ENCODE measurements at regions not wholly inside any gene's neighbourhood (a gene's known extent, or its start where the extent isn't known, plus 50 kb on each side); places are given as distances from the start of the nearest gene placed in this dataset.

- Histone ChIP-seq H3K4me3 (no peak overlapping the region), H3K36me3 (no peaks in the 10 kb centered on the region)
- DNase-seq (ENCODE audit: low read depth in 1 of 2, low spot score in 2 of 2) = no peak
Observed at GRCh38 chr5:175133185-175133584, 310.8 kb downstream of the DRD1 start.

DNA sequence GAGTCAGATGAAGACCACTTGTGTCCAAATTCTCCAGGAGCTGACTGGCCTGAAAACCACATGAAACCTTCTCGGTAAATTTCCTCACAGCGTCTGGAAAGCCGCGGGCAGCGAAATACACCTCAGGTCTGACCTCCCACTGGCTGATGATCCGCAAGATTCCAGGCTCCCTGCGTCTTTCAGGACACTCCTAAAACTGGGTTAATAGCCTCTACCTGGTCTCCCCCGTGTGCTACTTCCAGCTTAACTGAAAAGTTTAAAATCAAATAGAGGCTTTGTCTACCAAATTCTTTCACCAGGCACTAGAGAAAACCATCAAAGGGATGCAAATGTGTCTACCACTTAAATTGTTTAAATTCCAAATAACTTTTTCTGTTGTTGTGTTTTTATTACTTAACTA is 312.6 kb downstream of the DRD1 start:
- no peak for DNase-seq (ENCODE audit: low read depth in 1 of 2, low spot score in 2 of 2)
- Histone ChIP-seq H3K4me3 (no peak overlapping the region), H3K27ac (no peak overlapping the region), H3K9me3 (replicated peaks) (peaks cover 5% of the 10 kb centered on the region), H3K4me1 (replicated peaks) (no peaks in the 10 kb centered on the region), H3K36me3 (no peaks in the 10 kb centered on the region), H3K27me3 (replicated peaks) (no peaks in the 10 kb centered on the region)

More at GRCh38 chr5:175133185-175133584, 310.8 kb downstream of the DRD1 start:
- Histone ChIP-seq H3K27ac (no peak overlapping the region), H3K9me3 (replicated peaks) (peaks cover 5% of the 10 kb centered on the region), H3K4me1 (replicated peaks) (no peaks in the 10 kb centered on the region), H3K27me3 (replicated peaks) (no peaks in the 10 kb centered on the region)

DNA sequence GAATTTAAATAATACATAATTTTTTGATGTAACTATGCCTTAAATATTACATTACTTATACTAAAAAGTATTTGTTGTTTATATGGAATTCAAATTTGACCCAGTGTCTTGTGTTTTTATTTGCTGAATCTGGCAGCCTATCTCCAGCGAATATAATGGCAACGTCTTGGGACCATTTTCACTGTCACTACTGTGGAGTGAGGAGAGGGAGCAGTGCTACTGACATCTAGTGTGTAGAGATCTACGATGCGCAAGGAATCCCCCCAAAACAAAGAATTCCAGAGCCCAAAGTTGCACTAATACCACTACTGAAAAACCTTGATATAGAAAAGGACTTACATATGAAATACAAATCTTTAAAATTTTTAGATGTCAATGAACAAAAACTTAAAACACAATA is 314.4 kb downstream of the DRD1 start:
- H3K4me3 ChIP-seq = no peak overlapping the region
- H3K9me3 ChIP-seq (replicated peaks) = peaks cover 4% of the 10 kb centered on the region; the same call in 1 of the 2 replicates
- H3K36me3 ChIP-seq = no peaks in the 10 kb centered on the region
- no peak overlapping the region for H3K27ac ChIP-seq
- no peak for DNase-seq (ENCODE audit: low read depth in 1 of 2, low spot score in 2 of 2)
- no peaks in the 10 kb centered on the region for H3K4me1 ChIP-seq (replicated peaks)
- H3K27me3 ChIP-seq (replicated peaks) = no peaks in the 10 kb centered on the region

DNA sequence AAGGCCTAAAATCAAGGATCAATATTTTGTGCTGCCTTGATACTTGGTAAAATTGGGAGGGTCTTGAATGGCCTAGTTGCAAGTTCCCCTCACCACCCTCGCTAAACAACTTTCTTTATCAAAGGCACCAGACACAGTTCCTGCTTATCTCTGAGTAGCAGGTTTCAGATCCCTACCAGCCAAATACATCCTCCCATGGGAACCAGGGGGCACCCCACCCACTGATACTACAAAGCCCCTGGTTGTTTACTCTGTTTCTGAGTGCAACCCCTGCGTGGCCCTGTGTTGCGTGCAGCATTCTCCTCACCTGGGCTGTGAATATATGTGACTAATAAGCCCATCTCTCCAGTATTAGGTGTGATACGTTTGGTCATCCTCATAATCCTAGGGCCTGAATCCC is 314.9 kb downstream of the DRD1 start:
- no peaks in the 10 kb centered on the region for H3K4me1 ChIP-seq (replicated peaks)
- no peak for DNase-seq (ENCODE audit: low read depth in 1 of 2, low spot score in 2 of 2)
- no peaks in the 10 kb centered on the region for H3K27me3 ChIP-seq (replicated peaks)
- no peak overlapping the region for H3K4me3 ChIP-seq
- peaks cover 6% of the 10 kb centered on the region; the same call in 1 of the 2 replicates for H3K9me3 ChIP-seq (replicated peaks)
- H3K27ac ChIP-seq = no peak overlapping the region
- no peaks in the 10 kb centered on the region for H3K36me3 ChIP-seq

DNA sequence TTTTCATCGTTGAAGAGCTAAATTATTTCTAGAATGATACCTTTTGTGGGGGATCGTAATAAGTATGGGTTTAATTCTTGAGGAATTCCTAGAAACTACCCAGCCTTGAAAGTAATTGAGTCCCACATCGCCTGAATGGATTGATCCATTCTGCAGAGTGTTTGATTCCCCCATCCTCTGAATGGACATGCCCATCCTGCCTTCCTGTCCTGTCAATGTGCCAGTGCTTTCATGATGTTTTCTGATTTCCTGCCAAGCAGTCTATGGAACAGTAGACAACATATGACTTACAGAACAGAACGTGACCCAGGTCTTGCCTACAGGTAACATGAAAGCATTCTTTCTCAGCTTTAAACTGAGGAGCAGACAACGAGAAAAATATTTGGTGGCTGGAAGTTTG is 319.2 kb downstream of the DRD1 start:
- no peak for DNase-seq (ENCODE audit: low read depth in 1 of 2, low spot score in 2 of 2)

GRCh38 chr5:175124251-175124813 is 319.6 kb downstream of the DRD1 start:
- Histone ChIP-seq H3K4me1 (replicated peaks) (no peaks in the 10 kb centered on the region), H3K9me3 (replicated peaks) (peaks cover 13% of the 10 kb centered on the region; the same call in 1 of the 2 replicates), H3K4me3 (no peak overlapping the region), H3K27ac (no peak overlapping the region), H3K27me3 (replicated peaks) (no peaks in the 10 kb centered on the region), H3K36me3 (no peaks in the 10 kb centered on the region)
- DNase-seq (ENCODE audit: low read depth in 1 of 2, low spot score in 2 of 2) = no peak

More for the DNA sequence above, 319.2 kb downstream of the DRD1 start:
- no peaks in the 10 kb centered on the region for H3K36me3 ChIP-seq
- H3K27ac ChIP-seq = no peak overlapping the region
- no peak overlapping the region for H3K4me3 ChIP-seq
- H3K4me1 ChIP-seq (replicated peaks) = no peaks in the 10 kb centered on the region
- H3K9me3 ChIP-seq (replicated peaks) = peaks cover 13% of the 10 kb centered on the region; the same call in 1 of the 2 replicates
- H3K27me3 ChIP-seq (replicated peaks) = no peaks in the 10 kb centered on the region

- H3K27me3 ChIP-seq (replicated peaks) = no peaks in the 10 kb centered on the region
- H3K4me1 ChIP-seq (replicated peaks) = no peaks in the 10 kb centered on the region
- no peak for DNase-seq (ENCODE audit: low read depth in 1 of 2, low spot score in 2 of 2)
- H3K9me3 ChIP-seq (replicated peaks) = peaks cover 13% of the 10 kb centered on the region; the same call in 1 of the 2 replicates
- H3K27ac ChIP-seq = no peak overlapping the region
- no peaks in the 10 kb centered on the region for H3K36me3 ChIP-seq
- no peak overlapping the region for H3K4me3 ChIP-seq
Observed at GRCh38 chr5:175123542-175123941, 320.4 kb downstream of the DRD1 start.

GRCh38 chr5:175121457-175121856 is 322.5 kb downstream of the DRD1 start:
- Histone ChIP-seq H3K27ac (no peak overlapping the region), H3K4me3 (no peak overlapping the region), H3K9me3 (replicated peaks) (peaks cover 13% of the 10 kb centered on the region; the same call in 1 of the 2 replicates), H3K4me1 (replicated peaks) (no peaks in the 10 kb centered on the region), H3K27me3 (replicated peaks) (no peaks in the 10 kb centered on the region), H3K36me3 (no peaks in the 10 kb centered on the region)
- no peak for DNase-seq (ENCODE audit: low read depth in 1 of 2, low spot score in 2 of 2)

DNA sequence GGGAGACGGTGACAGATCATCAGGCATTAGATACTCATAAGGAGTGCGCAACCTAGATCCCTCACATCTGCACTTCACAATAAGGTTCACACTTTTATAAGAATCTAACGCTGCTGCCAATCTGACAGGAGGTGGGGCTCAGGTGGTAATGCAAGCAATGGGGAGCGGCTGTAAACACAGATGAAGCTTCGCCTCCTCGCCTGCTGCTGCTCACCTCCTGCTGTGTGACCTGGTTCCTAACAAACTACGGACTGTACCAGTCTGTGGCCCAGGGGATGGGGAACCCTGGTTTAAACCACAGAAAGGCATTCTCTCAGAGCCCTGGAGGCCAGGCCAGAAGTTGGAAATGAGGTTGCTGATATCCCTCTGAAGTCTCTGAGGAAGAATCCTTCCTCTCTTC is 323.6 kb downstream of the DRD1 start:
- Histone ChIP-seq H3K4me1 (replicated peaks) (no peaks in the 10 kb centered on the region), H3K9me3 (replicated peaks) (peaks cover 13% of the 10 kb centered on the region; the same call in 1 of the 2 replicates), H3K4me3 (no peak overlapping the region), H3K27ac (no peak overlapping the region), H3K27me3 (replicated peaks) (no peaks in the 10 kb centered on the region), H3K36me3 (no peaks in the 10 kb centered on the region)
- no peak for DNase-seq (ENCODE audit: low read depth in 1 of 2, low spot score in 2 of 2)

GRCh38 chr5:175118700-175119309 is 325.2 kb downstream of the DRD1 start:
- Histone ChIP-seq H3K9me3 (replicated peaks) (0 out of 2 replicates have a peak, but pooled peaks cover 7% of the 10 kb centered on the region), H3K4me3 (no peak overlapping the region), H3K27me3 (replicated peaks) (no peaks in the 10 kb centered on the region), H3K27ac (no peak overlapping the region), H3K36me3 (no peaks in the 10 kb centered on the region), H3K4me1 (replicated peaks) (no peaks in the 10 kb centered on the region)
- no peak for DNase-seq (ENCODE audit: low read depth in 1 of 2, low spot score in 2 of 2)

DNA sequence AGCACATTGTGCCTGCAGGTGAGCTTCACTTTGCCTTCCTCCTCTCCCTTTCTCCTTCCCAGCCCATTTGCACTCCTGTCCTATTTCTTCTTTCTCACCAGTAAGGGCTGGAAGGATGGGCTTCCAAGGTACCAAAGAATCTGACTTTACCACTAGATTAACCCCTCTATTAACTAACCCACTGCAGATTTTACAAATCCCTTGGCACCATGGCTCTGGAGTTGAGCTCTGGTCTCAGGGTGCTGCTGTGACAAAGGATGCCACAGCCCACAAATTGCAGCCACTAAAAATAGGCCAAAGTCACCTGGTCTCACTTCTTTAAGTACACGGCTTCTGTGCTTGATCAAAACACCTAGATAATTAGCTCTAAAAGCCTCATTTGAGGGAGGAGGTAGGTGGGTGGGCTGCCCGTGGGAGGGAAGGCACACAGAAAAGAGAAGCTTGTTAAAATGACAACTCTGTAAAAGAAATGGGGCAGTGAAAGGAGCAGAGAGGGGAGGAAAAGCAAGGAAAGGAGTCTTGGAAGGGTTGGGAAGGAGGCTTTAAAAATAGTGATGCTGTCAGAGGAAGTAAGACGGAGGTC is 327.4 kb downstream of the DRD1 start:
- Histone ChIP-seq H3K4me3 (no peak overlapping the region), H3K4me1 (replicated peaks) (no peaks in the 10 kb centered on the region)

GRCh38 chr5:175115831-175116230 is 328.2 kb downstream of the DRD1 start:
- no peaks in the 10 kb centered on the region for H3K4me1 ChIP-seq (replicated peaks)
- H3K27ac ChIP-seq = no peak overlapping the region
- H3K9me3 ChIP-seq (replicated peaks) = 0 out of 2 replicates have a peak, but pooled peaks cover 4% of the 10 kb centered on the region
- no peak overlapping the region for H3K4me3 ChIP-seq
- DNase-seq (ENCODE audit: low read depth in 1 of 2, low spot score in 2 of 2) = no peak
- H3K27me3 ChIP-seq (replicated peaks) = no peaks in the 10 kb centered on the region
- H3K36me3 ChIP-seq = no peaks in the 10 kb centered on the region

More for the DNA sequence above, 327.4 kb downstream of the DRD1 start:
- 0 out of 2 replicates have a peak, but pooled peaks cover 4% of the 10 kb centered on the region for H3K9me3 ChIP-seq (replicated peaks)
- no peaks in the 10 kb centered on the region for H3K27me3 ChIP-seq (replicated peaks)
- H3K27ac ChIP-seq = no peak overlapping the region
- H3K36me3 ChIP-seq = no peaks in the 10 kb centered on the region
- no peak for DNase-seq (ENCODE audit: low read depth in 1 of 2, low spot score in 2 of 2)

DNA sequence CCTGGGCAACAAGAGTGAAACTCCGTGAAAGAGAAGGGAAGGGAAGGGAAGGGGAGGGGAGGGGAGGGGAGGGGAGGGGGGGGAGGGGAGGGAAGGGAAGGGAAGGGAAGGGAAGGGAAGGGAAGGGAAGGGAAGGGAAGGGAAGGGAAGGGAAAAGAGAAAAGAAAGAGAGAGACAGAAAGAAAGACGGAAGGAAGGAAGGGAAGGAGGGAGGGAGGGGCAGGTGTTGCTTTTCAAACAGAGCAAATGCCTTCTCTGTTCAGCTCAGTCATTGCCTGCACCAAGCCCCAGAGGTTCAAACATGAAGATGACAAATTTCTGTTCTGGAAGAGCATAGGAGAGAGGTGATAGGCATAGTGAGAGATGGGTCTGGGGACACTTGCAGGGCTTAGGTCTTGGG is 330.0 kb downstream of the DRD1 start:
- no peaks in the 10 kb centered on the region for H3K4me1 ChIP-seq (replicated peaks)
- H3K36me3 ChIP-seq = no peaks in the 10 kb centered on the region
- no peak for DNase-seq (ENCODE audit: low read depth in 1 of 2, low spot score in 2 of 2)
- no peak overlapping the region for H3K4me3 ChIP-seq
- no peaks in the 10 kb centered on the region for H3K27me3 ChIP-seq (replicated peaks)
- no peak overlapping the region for H3K27ac ChIP-seq
- H3K9me3 ChIP-seq (replicated peaks) = peaks cover 8% of the 10 kb centered on the region

DNA sequence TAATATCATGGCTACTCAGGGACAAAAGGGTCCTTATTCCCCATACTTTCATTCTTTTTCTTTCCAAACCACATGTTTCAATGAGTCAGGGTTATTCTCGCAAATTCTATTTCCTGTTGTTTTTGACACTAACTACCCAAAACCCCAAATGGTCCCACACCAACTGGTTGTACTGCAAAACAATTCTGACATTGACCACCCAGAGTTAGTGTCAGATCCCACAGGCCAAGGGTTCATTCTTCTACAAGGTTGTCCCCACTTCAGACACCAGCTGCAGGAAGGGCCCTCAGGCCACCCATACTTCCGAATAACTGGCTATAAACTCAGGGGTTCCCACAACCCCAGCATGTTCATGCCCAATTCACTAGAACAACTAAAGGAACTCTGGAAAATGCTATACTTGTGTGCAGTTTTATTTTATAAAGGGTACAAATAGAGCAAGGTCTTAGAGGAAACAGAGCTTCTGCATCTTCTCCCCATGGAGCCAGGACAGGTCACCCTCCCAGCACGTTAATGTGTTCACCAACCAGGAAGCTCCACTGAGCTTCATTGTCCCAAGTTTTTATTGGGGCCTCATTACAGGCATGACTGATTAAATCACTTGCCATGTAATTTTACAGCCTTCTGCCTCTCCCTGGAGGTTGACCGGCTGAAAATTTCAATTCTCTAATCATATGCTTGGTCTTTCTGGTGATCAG is 334.8 kb downstream of the DRD1 start:
- Histone ChIP-seq H3K4me1 (replicated peaks) (no peaks in the 10 kb centered on the region), H3K36me3 (no peaks in the 10 kb centered on the region), H3K4me3 (no peak overlapping the region), H3K27me3 (replicated peaks) (no peaks in the 10 kb centered on the region), H3K27ac (no peak overlapping the region), H3K9me3 (replicated peaks) (peaks cover 8% of the 10 kb centered on the region)
- DNase-seq (ENCODE audit: low read depth in 1 of 2, low spot score in 2 of 2) = no peak
